GM19043 (cell line): ENCODE measurements at regions not wholly inside any gene's neighbourhood (a gene's known extent, or its start where the extent isn't known, plus 50 kb on each side); places are given as distances from the start of the nearest gene placed in this dataset.
"Not testable (repeated sequence)": the region's sequence is repeated elsewhere in the genome, so short reads cannot be mapped to it uniquely, and the experiment has no call there.

Source experiments
- ATAC-seq: cut with Tn5 transposase; IDR thresholded peaks from one replicate; pipeline ENCODE4 v1.9.1; 2021; ENCODE audit warnings: low read depth; ENCODE audit not compliant: unreplicated experiment

DNA sequence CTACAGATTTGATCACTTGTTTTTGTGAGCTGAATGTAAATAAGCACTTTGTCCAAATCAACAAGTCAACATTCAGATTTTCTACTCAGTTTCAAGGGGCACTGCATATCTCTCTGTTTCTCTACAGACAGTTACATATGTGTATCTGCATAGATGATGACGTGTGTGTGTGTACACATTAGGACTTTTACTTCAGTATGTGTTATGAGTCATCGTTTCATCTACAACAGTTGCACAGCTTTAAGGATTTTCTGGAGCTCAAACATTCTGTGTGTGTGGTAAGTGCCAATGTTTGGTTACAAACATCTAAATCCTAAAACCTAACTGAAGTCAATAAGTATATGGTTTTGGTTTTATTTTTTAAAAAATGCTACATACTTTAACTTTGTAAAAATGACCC, 494.5 kb upstream of the PBX1 start:
- ATAC-seq: no peak

DNA sequence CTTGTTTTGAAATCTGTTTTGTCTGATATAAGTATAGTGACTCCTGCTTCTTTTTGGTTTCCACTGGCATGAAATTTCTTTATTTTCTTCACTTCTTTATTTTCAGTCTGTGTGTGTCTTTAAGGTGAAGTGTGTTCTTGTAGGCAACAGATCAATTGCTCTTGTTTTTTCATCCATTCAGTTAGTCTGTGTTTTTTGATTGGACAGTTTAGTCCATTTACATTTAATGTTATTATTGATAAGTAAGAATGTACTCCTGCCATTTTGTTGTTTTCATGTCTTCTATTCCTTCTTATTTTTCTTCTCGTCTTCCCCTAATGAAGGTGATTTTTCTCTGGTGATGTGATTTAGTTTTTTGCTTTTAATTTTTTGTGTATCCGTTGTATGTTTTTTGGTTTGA, 487.7 kb upstream of the PBX1 start:
- ATAC-seq: no peak

DNA sequence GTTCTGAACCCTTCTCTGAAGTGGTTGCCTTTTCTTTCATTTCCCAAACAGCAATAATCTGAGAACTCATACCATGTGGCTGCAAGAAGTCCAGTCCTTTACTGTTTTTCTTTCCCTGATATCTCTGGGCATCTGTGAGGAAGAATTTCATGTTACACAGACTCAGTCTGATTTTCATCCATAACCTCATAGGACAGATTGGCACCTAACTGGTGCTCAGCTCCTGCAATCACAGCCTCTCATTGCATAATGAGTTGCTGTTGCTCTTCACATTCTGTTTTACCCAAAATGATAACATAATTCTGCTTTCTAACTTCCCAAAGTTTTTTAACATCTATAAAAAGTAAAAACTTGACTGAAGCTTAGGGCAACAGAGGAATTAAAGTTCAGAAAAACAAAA, 472.2 kb upstream of the PBX1 start:
- no peak for ATAC-seq

DNA sequence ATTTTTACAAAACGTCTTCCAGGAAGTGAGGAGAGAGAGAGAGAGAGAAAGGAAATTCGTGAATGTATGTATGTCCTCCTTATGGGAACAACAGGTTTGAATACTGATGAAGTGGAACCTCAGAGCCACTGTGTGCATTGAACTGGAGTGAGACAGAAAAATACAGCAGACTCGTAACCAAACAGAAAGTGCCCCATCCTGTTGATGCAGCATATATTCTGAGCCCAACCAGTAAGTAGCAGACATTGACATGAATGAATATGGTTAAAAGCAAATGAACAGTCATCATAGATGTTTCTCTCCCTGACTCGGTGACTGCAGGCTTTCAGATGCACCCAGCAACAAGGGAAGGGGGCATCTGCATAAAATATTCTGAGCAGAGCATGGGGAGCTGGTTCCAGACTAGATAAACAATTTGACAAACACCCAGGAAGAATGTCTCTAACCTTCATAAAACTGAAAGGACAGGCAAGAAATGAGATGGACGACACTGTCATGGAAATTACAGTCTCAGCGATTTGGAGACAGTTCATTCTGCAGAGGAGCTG, 471.0 kb upstream of the PBX1 start:
- ATAC-seq: no peak

DNA sequence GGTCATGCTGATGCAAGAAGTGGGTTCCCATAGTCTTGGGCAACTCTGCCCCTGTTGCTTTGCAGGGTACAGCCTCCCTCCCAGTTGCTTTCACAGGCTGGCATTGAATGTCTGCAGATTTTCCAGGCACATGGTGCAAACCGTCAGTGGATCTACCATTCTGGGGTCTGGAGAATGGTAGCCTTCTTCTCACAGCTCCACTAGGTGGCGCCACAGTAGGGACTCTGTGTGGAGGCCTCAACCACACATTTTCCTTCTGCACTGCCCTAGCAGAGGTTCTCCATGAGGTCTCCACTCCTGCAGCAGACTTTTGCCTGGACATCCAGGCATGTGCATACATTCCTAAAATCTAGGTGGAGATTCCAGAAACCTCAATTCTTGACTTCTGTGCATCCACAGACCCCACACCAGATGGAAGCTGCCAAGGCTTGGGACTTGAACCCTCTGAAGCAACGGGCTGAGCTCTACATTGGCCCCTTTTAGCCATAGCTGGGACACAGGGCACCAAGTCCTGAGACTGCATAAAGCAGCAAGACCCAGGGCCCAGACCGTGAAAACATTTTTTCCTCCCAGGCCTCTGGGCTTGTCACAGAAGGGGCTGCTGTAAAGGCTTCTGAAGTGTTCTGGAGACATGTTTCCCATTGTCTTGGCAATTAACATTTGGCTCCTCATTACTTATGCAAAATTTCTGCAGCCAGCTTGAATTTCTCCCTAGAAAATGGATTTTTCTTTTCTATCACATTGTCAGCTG, 466.2 kb upstream of the PBX1 start:
- ATAC-seq: no peak

DNA sequence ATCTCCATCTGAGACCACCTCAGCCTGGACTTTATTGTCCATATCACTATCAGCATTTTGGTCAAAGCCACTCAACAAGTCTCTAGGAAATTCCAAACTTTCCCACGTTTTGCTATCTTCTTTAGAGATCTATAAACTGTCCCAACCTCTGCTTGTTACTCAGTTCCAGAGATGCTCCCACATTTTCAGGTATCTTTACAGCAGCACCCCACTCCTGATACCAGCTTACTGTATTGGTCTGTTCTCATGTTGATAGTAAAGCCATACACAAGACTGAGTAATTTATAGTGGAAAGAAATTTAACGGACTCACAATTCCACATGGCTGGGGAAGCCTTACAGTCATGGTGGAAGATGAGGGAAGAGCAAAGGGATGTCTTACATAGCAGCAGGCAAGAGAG, 465.4 kb upstream of the PBX1 start:
- ATAC-seq: no peak

DNA sequence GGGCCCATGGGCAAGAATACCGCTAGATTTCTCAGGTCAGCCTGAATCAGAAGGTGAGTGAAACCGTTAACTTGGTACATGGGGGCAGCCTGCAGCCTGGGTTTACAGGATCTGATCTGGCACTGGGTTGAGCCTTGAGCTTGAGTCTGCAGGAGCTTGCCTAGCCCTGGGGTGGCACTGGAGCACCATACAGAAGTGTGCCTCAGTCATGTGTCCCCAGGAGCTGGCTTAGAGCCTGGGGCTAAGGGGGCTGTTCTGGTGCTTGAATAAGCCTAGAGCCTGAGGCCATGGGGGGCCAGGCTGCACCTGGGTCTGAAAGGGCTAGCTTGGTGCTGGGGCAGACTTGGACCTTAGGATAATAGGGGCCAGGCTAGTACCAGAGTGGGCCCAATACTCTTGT, 457.2 kb upstream of the PBX1 start:
- no peak for ATAC-seq

DNA sequence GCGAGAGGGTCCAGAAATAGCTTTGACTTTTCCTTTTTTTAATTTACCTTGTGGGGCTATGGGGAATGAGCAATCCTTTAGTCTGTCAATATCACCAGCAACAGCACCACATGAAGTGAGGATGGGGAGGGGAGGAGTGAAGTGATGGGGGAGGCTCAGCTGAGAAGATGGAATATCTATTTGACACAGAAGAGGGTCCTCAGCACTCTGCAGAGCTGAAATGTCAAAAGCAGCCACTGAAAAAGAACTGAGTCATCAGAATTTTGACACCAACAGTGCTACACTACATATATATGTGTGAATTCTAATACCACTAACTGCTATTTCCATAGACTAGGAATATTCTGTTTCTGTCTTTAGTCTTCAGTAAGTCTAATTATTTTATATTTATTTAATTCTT, 427.0 kb upstream of the PBX1 start:
- no peak for ATAC-seq

DNA sequence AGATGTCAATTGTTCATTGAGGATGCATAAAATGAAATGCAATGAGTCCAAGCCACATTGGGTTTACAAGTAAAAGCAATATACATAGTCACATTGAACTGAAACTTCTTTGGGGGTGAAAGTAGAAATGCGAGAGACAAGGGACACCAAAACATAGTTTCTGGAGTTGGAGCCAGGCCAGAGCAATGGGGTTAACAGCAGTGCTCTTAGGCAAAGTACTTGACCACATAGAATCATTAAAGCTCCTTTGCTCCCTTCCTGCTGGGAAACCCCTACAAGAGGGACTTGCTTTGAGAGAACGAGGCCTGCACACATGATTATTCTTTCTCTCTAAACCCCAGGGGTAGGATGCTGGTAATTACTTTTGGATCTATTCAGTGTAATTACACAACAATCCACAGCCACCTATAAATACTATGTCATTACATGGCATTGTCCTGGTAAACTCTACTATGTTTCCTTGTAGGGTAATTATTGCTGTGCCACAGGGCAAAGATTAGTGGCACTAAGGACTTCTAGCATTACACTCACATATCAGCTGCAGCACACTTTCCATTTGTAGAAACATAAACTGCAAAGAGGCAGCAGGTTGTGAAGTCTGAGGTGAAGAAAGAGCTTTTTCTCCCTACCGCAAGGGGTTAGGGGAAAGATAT, 421.6 kb upstream of the PBX1 start:
- no peak for ATAC-seq

DNA sequence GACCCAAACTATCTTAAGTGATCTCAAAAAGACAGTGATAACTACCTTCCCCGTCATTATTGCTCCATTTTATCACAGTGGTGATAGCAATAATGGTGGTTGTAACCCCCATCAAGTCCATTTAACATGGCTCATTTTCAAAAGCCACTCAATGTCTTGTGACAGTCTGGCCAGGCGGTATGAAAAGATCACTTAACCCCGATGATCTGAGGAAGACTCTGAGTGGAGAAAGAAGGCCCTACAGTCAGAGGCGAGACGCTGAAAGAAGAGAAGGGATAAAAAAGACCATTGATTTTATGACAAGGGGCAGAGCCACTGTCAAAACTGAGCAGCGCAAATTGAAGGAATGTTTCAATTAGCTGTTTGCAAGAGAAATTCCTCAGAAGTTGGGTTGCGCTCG, 417.2 kb upstream of the PBX1 start:
- ATAC-seq: no peak

DNA sequence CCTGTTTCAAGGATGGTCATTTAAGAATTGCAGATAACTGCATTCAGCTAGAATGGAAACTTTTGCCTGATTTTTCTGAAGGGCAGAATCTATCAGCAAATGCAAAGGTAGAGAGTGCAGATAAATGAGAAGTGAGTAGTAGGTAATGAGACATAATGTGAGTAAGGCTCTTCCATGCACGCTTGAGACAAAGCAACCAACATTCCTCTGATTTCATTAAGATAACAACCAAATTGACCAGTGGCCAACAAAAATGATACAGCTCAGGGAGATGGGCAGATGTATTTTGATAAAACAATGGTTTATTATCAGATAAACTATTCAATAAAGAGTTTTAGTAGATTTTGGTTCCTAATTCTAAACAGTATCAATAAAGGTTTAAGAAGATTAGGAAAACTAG, 404.4 kb upstream of the PBX1 start:
- ATAC-seq: no peak

DNA sequence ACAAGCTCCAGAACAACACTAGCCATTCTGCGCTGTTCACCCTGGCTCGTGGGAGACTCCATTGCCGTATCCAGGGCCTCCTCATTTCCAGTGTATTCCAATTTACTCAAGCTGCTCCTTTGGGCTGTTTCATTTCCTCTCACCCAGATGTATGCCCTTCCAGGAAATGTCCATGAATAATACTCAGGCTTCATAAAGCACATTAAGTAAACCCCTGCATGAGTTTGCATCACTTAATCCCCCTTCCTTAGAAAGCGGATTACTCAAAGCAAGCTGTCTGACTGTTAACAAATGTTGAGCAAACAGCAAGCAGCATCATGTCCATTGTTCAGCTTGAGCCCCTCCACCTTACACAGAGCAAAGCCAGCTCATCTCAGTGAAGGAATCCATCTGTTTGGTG, 403.6 kb upstream of the PBX1 start:
- ATAC-seq: no peak

DNA sequence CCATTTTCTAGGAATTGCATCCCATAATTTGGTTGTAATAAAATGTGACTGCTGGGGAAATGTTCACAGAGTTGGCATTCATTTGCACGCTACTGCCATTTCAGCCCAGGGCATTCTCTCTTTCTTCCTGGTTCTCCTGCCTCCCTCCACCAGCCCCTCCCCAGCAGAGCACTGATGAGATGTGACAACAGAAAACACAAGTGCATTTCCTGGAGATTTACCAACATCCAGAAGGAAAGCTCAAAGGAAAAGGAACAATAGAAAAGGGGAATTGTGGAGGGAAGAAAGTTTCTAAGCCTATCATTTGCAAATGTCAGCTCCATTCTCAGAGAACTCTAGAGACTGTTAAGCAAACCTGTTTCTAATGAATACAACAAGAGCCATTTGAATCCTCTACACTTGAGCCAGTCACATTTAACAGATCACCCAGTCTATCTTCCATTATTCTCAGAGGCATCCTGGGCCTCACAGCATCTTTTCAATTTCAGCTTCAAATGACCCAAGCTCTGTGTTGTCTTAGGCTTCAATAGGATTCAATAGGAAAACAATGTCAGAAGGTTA, 395.6 kb upstream of the PBX1 start:
- ATAC-seq: no peak

DNA sequence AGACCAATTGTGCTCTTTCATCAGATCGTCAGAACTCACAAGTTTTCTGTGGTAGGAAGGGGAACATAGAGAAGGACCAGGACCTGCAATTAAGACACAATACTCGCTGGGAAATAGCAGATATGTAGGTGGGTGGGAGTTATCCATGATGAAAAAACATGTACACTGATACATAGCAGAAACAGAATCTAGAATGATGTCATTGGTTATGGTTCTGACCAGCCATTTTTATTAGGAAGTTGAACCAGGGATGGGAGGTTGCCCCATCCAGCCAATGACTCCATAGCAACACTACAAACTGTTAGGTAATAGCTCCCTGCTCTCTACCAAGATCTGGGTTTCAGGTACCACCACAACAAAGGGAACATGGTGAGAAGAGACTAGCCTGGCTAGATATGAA, 393.5 kb upstream of the PBX1 start:
- ATAC-seq: no peak

DNA sequence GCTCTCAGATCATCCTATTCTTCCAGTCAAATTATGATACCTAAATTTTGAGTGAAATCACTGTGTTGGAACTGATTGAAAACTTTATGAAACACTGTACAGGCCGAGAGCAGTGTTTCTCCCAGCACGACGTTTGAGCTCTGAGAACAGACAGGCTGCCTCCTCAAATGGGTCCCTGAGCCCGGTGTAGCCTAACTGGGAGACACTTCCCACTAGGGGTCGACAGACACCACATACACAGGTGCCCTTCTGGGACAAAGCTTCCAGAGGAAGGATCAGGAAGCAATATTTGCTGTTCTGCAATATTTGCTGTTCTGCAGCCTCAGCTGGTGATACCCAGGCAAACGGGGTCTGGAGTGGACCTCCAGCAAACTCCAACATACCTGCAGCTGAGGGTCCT, 392.5 kb upstream of the PBX1 start:
- not testable (repeated sequence) for ATAC-seq

DNA sequence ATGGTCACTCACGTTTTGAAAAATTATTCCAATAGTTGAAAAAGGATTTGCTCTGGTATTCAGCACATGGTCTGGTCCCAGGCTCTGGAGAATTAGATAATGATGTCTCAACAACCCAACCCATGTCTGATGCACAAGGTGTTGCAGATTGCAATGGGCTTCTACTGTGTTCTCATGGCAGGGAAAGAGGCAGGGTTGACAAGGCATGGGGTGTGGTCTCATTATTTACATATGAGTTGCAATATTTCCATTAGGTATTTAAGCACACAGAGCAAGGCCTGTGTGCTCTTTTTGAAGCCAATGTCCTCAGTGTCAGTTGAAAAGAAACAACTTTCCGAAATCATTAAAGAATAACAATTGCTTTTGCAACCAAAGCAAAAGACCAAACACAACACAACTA, 381.9 kb upstream of the PBX1 start:
- ATAC-seq: no peak

DNA sequence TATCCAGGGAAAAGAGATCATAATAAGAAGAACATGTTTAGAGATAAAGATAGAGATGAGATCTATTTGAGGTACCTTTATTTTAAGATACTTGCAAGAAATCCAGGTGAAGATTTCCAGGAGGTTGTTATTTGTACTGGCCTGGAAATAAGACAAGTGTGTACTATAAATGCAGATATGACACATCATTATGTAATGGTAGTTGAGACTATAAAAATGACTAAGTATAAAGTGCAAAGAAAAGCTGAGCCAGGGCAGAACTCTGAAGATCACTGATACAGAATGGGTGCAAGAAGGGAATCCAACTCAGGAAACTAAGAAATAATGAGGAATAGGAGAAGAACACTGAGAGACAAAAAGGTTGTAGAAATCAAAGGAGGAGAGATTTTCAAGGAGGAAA, 378.2 kb upstream of the PBX1 start:
- ATAC-seq: no peak

DNA sequence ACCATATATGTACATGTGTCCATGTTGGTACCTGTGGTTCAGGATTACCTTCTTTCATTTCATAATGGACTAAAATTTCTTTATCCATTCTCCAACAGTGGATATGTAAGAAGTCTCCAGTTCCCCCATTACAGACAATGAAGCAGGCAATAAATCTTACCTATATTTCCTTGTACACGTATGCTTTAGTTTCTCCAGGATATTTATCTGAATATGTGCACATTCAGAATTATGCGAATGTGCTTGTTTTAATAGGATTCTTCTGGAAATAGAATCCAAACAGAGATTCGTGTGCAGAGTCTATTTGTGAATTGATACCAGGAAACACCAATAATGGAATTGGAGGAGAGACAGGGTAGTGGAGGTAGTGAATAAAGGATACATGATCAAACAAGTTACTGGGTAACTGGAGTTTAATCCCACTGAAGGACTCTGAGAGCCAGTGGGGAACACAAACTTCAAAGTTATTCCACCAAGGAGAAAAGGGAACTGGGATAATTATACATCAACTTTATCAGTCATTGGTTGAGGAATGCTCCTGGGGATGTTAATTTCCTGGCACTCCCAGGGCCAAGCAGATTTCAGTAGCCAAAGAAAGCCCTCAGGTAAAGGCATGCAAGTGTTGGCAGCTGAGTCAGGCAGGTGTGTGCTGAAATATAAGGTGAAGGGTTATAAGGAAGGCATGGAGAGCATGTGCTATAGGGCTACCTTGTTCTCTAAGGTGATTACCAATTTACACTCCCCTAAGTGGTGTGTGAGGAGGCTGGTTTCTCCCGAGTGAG, 374.9 kb upstream of the PBX1 start:
- no peak for ATAC-seq

DNA sequence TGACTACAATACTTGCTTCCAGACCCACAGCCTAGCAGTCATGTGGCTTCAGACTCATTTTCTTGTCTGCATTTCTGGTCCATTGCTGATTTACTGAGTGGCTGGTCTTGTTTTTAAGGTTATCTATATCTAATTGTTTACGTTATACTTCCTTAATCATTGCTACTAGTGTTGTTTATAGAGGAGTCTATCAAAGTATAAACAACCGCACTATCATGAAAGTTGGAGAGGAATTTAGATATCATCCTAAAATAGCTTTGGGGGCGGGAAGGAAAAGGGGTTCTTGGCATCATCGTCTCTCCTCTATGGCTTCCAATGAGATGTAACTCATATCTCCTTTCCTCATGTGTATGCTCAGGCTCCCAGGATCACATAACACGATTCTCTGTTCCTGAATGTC, 372.1 kb upstream of the PBX1 start:
- ATAC-seq: no peak

DNA sequence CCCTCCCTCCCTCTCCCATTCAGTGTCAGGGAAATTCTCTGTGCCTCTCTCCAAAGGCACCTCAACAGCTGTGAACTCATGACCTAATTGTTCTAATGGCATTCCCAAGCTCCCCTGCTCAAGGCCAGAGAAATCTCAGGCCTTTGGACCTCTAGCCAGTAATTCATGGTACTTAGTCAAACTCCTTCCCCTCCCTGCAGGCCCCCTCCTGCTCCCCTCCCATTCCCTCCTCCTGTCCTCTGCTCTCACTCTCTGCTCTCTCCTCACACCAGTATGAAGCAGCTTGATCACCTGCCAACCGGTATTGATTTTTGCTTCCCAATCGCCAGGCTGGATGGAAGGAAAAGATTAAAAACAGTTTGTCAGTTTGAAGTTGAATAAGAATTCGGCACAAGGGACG, 370.5 kb upstream of the PBX1 start:
- ATAC-seq: no peak

DNA sequence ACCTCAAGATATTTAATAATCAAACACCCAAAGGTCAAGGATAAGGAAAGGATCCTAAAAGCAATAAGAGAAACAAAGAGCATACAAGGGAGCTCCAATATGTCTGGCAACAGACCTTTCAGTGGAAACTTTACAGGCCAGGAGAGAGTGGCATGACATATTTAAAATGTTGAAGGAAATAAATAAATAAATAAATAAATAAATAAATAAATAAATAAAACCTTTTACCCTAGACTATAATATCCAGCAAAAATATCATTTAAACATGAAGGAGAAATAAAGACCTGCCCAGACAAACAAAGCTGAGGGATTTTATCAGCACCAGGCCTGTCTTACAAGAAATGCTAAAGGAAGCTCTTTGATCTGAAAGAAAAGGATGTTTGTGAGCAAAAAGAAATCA, 367.8 kb upstream of the PBX1 start:
- ATAC-seq: no peak
